HepG2 (cell line): ENCODE measurements at regions not wholly inside any gene's neighbourhood (a gene's known extent, or its start where the extent isn't known, plus 50 kb on each side); places are given as distances from the start of the nearest gene placed in this dataset.

Experiments used
- ATAC-seq: fragments of 200-7000 bp; cut with Tn5 transposase; 3 replicates; pipeline ENCODE4 v1.9.1; 2020; ENCODE audit warnings: mild to moderate bottlenecking, moderate library complexity
- BruUV-seq: library from RNA; stranded (reverse); fragments of 400-500 nt; replicated peaks from 2 replicates; lab custom pipeline; 2021; lab: Mats Ljungman, UMichigan
- CTCF ChIA-PET: fragments of 300-600 bp; formaldehyde crosslinking; extraction: SDS; loops from one replicate; lab custom pipeline; 2021; ENCODE audit warnings: low total read pairs, inconsistent platforms, low intra/inter-chr PET ratio; lab: Yijun Ruan, JAX
- POLR2A ChIA-PET: fragments of 350-600 bp; sonication (Branson Sonifier 250); formaldehyde crosslinking; loops from one replicate; lab custom pipeline; 2020; ENCODE audit warnings: antibody characterized with exemption, inconsistent platforms; lab: Yijun Ruan, JAX
- DNase-seq: peaks from one replicate; pipeline ENCODE4 v3.0.0-alpha.2; 2015; ENCODE audit warnings: low spot score
- FAIRE-seq: peaks from 3 replicates; lab custom pipeline; 2011; peaks lifted over from hg19 to GRCh38; lab: Jason Lieb, UNC
- H2AFZ ChIP-seq: one replicate; pipeline ENCODE4 v1.6.1; 2011; ENCODE audit warnings: low read length, inconsistent platforms
- H3K27ac ChIP-seq: fragments of 300-600 bp; 3 replicates; pipeline ENCODE4 v1.8.0; 2011; ENCODE audit warnings: mixed run types, mild to moderate bottlenecking, mixed read lengths, low read length, inconsistent platforms; ENCODE audit not compliant: insufficient read depth; ENCODE audit errors: extremely low read length
- H3K27me3 ChIP-seq, 2 experiments: fragments of 200-600 bp in 1 of 2; 2 replicates in 1 of 2; 3 replicates in 1 of 2; pipeline versions ENCODE4 v1.6.0 to v1.8.0; 2011; ENCODE audit warnings: low read length in 2 of 2, mild to moderate bottlenecking in 2 of 2, moderate library complexity in 2 of 2, inconsistent platforms in 1 of 2; ENCODE audit not compliant: insufficient read depth in 2 of 2, control insufficient read depth in 1 of 2
- H3K36me3 ChIP-seq, 2 experiments: fragments of 200-600 bp in 1 of 2; replicated peaks in 1 of 2; 2 replicates in 1 of 2; 3 replicates in 1 of 2; pipeline versions ENCODE4 v1.5.1 to v1.8.0; 2011; ENCODE audit warnings: low read length in 2 of 2, inconsistent platforms in 1 of 2; ENCODE audit not compliant: insufficient read depth in 2 of 2, control insufficient read depth in 1 of 2
- H3K4me1 ChIP-seq: 2 replicates; pipeline ENCODE4 v1.5.1; 2012; ENCODE audit warnings: low read length, inconsistent platforms; ENCODE audit not compliant: insufficient read depth
- H3K4me2 ChIP-seq: 2 replicates; pipeline ENCODE4 v1.6.0; 2011; ENCODE audit warnings: low read depth, low read length, inconsistent platforms
- H3K4me3 ChIP-seq, 3 experiments: fragments of 200-600 bp in 1 of 3; sonication (generic), shearing (Covaris generic) in 1 of 3; replicated peaks in 1 of 3; 2 replicates each; pipeline ENCODE4 v1.5.1; 2011 to 2016; ENCODE audit warnings: low read length in 3 of 3, inconsistent platforms in 2 of 3, low read depth in 2 of 3, mild to moderate bottlenecking in 2 of 3, control low read depth in 1 of 3, mixed read lengths in 1 of 3; ENCODE audit not compliant: insufficient read depth in 1 of 3
- H3K79me2 ChIP-seq: one replicate; pipeline ENCODE4 v1.6.1; 2011; ENCODE audit warnings: low read length, inconsistent platforms; ENCODE audit not compliant: insufficient read depth
- H3K9ac ChIP-seq: 2 replicates; pipeline ENCODE4 v1.6.0; 2011; ENCODE audit warnings: mild to moderate bottlenecking, low read depth, low read length, inconsistent platforms; ENCODE audit not compliant: insufficient read depth
- H3K9me3 ChIP-seq: 2 replicates; pipeline ENCODE4 v1.5.1; 2012; ENCODE audit warnings: mild to moderate bottlenecking, low read length
- H4K20me1 ChIP-seq: 2 replicates; pipeline ENCODE4 v1.6.0; 2011; ENCODE audit warnings: inconsistent platforms, mild to moderate bottlenecking, low read length, moderate library complexity; ENCODE audit not compliant: insufficient read depth
- CENPT ChIP-seq: sonication (generic); formaldehyde crosslinking; IDR thresholded peaks from 2 replicates; pipeline ENCODE4 v1.8.0; 2022; ENCODE audit warnings: low read depth, mild to moderate bottlenecking, moderate library complexity, missing genetic modification reagents
- FOXM1 ChIP-seq: sonication (generic); formaldehyde crosslinking; IDR thresholded peaks from 2 replicates; pipeline ENCODE4 v1.5.0; 2020; ENCODE audit warnings: missing genetic modification reagents
- GATAD2A ChIP-seq: IDR thresholded peaks from 2 replicates; pipeline ENCODE4 v1.6.1; 2016
- SOX5 ChIP-seq: IDR thresholded peaks from 2 replicates; pipeline ENCODE4 v1.6.1; 2016; ENCODE audit warnings: borderline replicate concordance
- STAG1 ChIP-seq: sonication (generic); formaldehyde crosslinking; IDR thresholded peaks from 2 replicates; pipeline ENCODE4 v1.4.0; 2020; ENCODE audit warnings: missing genetic modification reagents
- U2AF1 ChIP-seq: fragments of 200-400 bp; formaldehyde crosslinking; optimal IDR thresholded peaks from 2 replicates; pipeline ENCODE3; 2017; ENCODE audit warnings: mild to moderate bottlenecking, low read depth, low read length
- ZNF317 ChIP-seq: sonication (generic); formaldehyde crosslinking; IDR thresholded peaks from 2 replicates; pipeline ENCODE4 v1.5.0; 2020; ENCODE audit warnings: mild to moderate bottlenecking, missing genetic modification reagents
- ZNF451 ChIP-seq: sonication (generic); formaldehyde crosslinking; IDR thresholded peaks from 2 replicates; pipeline ENCODE4 v1.5.0; 2020; ENCODE audit warnings: mild to moderate bottlenecking, missing genetic modification reagents
- WGBS: methylation state at CpG from one replicate; pipeline ENCODE4 v1.1.6; 2017; ENCODE audit warnings: low lambda C conversion rate; 5-methylcytosine and 5-hydroxymethylcytosine counted together
- in situ Hi-C: cut with HindIII; loops from 2 replicates; pipeline ENCODE4 v1.10.0; 2017; ENCODE audit warnings: low pct_unique_long_range_greater_than_20kb; ENCODE audit not compliant: extremely low pct_ligation_motif_present
- intact Hi-C: fragments of 100-400 bp; cut with micrococcal nuclease; formaldehyde crosslinking; loops from one replicate; pipeline ENCODE4 v1.10.0; 2022; ENCODE audit not compliant: unreplicated experiment
- TF ChIP-seq, protein P1 (sequence below): IDR thresholded peaks from 2 replicates; pipeline ENCODE4 v1.6.1; 2016; ENCODE audit warnings: mild to moderate bottlenecking
- TF ChIP-seq, protein P2 (sequence below): sonication (generic); formaldehyde crosslinking; IDR thresholded peaks from 2 replicates; pipeline ENCODE4 v1.4.0; 2020; ENCODE audit warnings: mild to moderate bottlenecking, missing genetic modification reagents
- TF ChIP-seq, protein P3 (sequence below), 2 experiments: sonication (generic) in 1 of 2; formaldehyde crosslinking in 1 of 2; IDR thresholded peaks; 2 replicates each; pipeline versions ENCODE4 v1.5.1 to v1.6.1; 2011 to 2020; ENCODE audit warnings: borderline replicate concordance in 1 of 2, low read depth in 1 of 2, low read length in 1 of 2, mild to moderate bottlenecking in 1 of 2, missing genetic modification reagents in 1 of 2, moderate library complexity in 1 of 2

DNA sequence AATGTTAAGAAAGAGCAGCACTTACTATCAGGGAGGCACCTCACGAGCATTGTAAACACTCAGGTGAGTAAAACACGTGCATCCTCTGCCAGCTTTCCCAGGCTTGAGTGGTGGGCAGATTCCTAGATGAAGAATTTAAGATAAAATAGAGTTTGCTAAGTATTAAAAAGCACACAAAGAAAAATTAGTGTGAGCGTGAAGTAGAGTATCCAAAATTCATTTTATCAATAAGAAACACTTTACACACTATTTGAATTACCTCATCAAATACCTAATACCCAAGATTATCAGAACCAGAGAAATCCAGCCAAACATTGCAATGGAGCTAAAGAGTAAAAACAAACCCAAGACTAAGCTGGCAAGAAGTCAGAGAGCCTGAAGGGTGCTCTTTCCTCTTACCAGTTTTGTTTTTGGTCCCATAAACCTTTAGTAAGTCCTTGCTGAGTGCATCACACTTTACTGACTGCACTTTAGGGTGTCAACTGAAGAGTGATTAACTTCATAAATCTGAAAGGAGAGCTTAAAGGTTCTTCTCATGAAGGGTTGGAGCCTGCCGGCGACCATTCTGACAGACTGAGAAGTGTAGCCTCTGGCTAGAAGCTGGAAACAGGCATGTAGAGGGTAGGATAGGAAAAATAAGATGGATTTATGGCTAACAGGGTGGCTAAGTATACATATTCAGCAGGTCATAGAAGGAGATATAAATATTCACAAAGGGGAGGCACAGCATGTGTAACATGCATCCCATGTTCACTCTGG lies 151.1 kb downstream of the SLC7A11 start:
- DNase-seq (no peak), FAIRE-seq (no peak), ATAC-seq (peak; percentile 71)
- H3K36me3 ChIP-seq, result no peaks in the 10 kb centered on the region
- WGBS, result 17% methylated on average over 5 of the region's 5 CpGs
- no TSS peak for BruUV-seq
- intact Hi-C loops, result loop anchor here (1.0 to 2.0 kb wide), 4 partner anchors 56 to 486 kb away; no protein-coding TSS in a partner anchor
- peaks cover 34% of the 10 kb centered on the region for H3K4me1 ChIP-seq
- H3K27ac ChIP-seq, result peak overlapping the region; percentile 33
- ChIA-PET CTCF (interaction anchor here (1.7 kb wide), 1 partner anchor 55 kb away, joined by 13 read pairs; no protein-coding TSS in a partner anchor), POLR2A (interaction anchor here (1.2 kb wide), 1 partner anchor 13 kb away, joined by 3 read pairs; no protein-coding TSS in a partner anchor)
- H3K27me3 ChIP-seq, result no peaks in the 10 kb centered on the region
- peak overlapping the region in 2 of 3 experiments; percentile 26 to 31; a peak in 2 of 6 replicates for H3K4me3 ChIP-seq
- in situ Hi-C loops, result no loop called here
- H3K9me3 ChIP-seq, result no peaks in the 10 kb centered on the region
- TF ChIP-seq SOX5 (CRISPR knock-in tag) (0 out of 2 replicates have a peak, but pooled peaks have one; percentile 3), CENPT (CRISPR knock-in tag) (no peak)
- H4K20me1 ChIP-seq, result no peaks in the 10 kb centered on the region
- H2AFZ ChIP-seq, result peak overlapping the region; percentile 65
- peak overlapping the region; percentile 62 for H3K4me2 ChIP-seq
- no peaks in the 10 kb centered on the region for H3K79me2 ChIP-seq
- no peak overlapping the region for H3K9ac ChIP-seq

DNA sequence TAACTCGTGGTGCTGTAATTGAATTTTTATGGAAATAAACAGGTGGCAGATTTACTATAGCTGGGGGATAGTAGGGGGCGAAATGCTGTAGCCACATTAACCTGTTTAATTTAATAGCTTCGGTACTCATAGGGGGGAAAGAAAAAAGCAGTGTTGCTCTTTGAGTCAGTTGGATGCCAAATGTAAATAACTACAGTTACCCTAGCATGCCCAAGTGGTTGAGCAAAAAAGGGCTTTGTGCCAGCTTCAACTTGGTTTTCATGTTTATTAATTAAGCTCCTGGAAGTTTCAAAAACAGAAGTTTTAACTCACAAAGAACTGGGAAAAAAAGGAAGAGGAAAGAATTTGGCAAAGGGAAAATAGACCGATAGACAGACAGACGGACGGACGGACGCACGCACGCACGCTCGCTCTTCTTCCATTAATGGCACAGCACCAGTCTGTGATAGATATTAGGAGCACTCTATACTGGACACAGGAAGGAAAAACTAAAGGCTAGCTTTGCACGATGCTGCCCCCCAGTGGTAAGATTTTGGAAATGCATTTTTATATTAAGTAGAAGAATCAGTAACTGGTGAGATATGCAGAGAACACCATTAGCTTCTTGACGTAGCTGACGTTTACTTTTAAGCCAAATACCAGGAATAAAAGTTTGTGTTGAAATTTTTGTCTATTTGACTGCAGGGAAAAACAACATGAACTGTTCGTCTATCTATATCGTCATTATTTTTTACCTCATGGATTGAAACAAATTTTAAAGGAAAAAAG lies 151.8 kb downstream of the SLC7A11 start:
- BruUV-seq, result no TSS peak
- 14% methylated on average over 17 of the region's 17 CpGs for WGBS
- no peak overlapping the region for H3K27ac ChIP-seq
- H2AFZ ChIP-seq, result no peak overlapping the region
- no peaks in the 10 kb centered on the region for H3K27me3 ChIP-seq
- in situ Hi-C loops, result no loop called here
- ChIA-PET CTCF (interaction anchor here (1.7 kb wide), 1 partner anchor 55 kb away, joined by 13 read pairs; no protein-coding TSS in a partner anchor), POLR2A (interaction anchor here (1.2 kb wide), 1 partner anchor 14 kb away, joined by 3 read pairs; no protein-coding TSS in a partner anchor)
- H3K79me2 ChIP-seq, result no peaks in the 10 kb centered on the region
- FAIRE-seq, result peak; percentile 32
- H3K9me3 ChIP-seq, result no peaks in the 10 kb centered on the region
- H4K20me1 ChIP-seq, result no peaks in the 10 kb centered on the region
- peak overlapping the region in 1 of 3 experiments; percentile 24; a peak in 1 of 6 replicates for H3K4me3 ChIP-seq
- peak; percentile 87 for ATAC-seq
- H3K4me1 ChIP-seq, result peaks cover 30% of the 10 kb centered on the region
- H3K9ac ChIP-seq, result no peak overlapping the region
- intact Hi-C loops, result loop anchor here (1.0 to 2.0 kb wide), 4 partner anchors 55 to 486 kb away; no protein-coding TSS in a partner anchor
- H3K4me2 ChIP-seq, result peak overlapping the region; percentile 62
- DNase-seq, result peak; percentile 64
- H3K36me3 ChIP-seq, result no peaks in the 10 kb centered on the region
- TF ChIP-seq STAG1, result peak; percentile 68
- TF ChIP-seq, protein P1, sequence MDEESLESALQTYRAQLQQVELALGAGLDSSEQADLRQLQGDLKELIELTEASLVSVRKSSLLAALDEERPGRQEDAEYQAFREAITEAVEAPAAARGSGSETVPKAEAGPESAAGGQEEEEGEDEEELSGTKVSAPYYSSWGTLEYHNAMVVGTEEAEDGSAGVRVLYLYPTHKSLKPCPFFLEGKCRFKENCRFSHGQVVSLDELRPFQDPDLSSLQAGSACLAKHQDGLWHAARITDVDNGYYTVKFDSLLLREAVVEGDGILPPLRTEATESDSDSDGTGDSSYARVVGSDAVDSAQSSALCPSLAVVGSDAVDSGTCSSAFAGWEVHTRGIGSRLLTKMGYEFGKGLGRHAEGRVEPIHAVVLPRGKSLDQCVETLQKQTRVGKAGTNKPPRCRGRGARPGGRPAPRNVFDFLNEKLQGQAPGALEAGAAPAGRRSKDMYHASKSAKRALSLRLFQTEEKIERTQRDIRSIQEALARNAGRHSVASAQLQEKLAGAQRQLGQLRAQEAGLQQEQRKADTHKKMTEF, result peak; percentile 23; the same call in 1 of the 2 replicates
- TF ChIP-seq FOXM1 (CRISPR knock-in tag), result no peak
- TF ChIP-seq ZNF317, result no peak
- TF ChIP-seq U2AF1, result no peak
- TF ChIP-seq, protein P2, sequence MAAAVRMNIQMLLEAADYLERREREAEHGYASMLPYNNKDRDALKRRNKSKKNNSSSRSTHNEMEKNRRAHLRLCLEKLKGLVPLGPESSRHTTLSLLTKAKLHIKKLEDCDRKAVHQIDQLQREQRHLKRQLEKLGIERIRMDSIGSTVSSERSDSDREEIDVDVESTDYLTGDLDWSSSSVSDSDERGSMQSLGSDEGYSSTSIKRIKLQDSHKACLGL, result no peak
- TF ChIP-seq, protein P3, sequence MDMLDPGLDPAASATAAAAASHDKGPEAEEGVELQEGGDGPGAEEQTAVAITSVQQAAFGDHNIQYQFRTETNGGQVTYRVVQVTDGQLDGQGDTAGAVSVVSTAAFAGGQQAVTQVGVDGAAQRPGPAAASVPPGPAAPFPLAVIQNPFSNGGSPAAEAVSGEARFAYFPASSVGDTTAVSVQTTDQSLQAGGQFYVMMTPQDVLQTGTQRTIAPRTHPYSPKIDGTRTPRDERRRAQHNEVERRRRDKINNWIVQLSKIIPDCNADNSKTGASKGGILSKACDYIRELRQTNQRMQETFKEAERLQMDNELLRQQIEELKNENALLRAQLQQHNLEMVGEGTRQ (IDR thresholded peaks at IDR 0.05; ENCODE audit: low read depth, low read length), result no peak
- TF ChIP-seq, protein P3 (CRISPR knock-in tag; IDR thresholded peaks at IDR 0.05; ENCODE audit: borderline replicate concordance), result no peak
- TF ChIP-seq GATAD2A, result peak; percentile 55
- TF ChIP-seq ZNF451 (CRISPR knock-in tag), result no peak
